Thoracic aorta (tissue), 2 donors: ENCODE measurements at regions not wholly inside any gene's neighbourhood (a gene's known extent, or its start where the extent isn't known, plus 50 kb on each side); places are given as distances from the start of the nearest gene placed in this dataset.

Experiments
- ATAC-seq: fragments of 150-250 bp; one replicate; pipeline ENCODE4 v1.8.0; 2017; ENCODE audit warnings: low read depth; ENCODE audit not compliant: insufficient number of reproducible peaks, low FRiP score
- DNase-seq: peaks from one replicate; pipeline ENCODE4 v3.0.0-alpha.2; 2020; ENCODE audit warnings: low spot score
- H3K27ac ChIP-seq, 2 donors: fragments of 200-600 bp; sonication (generic); 1 replicate in 1 of 2; 2 replicates in 1 of 2; pipeline ENCODE4 v1.5.1; 2016; ENCODE audit warnings: mild to moderate bottlenecking in 2 of 2, moderate library complexity in 2 of 2
- H3K27me3 ChIP-seq: fragments of 200-600 bp; sonication (generic); replicated peaks from 2 replicates; pipeline ENCODE4 v1.6.0; 2016; ENCODE audit warnings: mild to moderate bottlenecking; ENCODE audit not compliant: insufficient read depth
- H3K36me3 ChIP-seq: fragments of 200-600 bp; sonication (generic); one replicate; pipeline ENCODE4 v1.5.1; 2016
- H3K4me1 ChIP-seq, 2 donors: fragments of 200-600 bp; sonication (generic); 1 replicate in 1 of 2; 2 replicates in 1 of 2; pipeline versions ENCODE4 v1.5.1 to v1.6.0; 2016; ENCODE audit warnings: low read depth in 2 of 2, mild to moderate bottlenecking in 1 of 2; ENCODE audit not compliant: control insufficient read depth in 1 of 2
- H3K4me3 ChIP-seq: fragments of 200-600 bp; sonication (generic); 2 replicates; pipeline ENCODE4 v1.5.1; 2016; ENCODE audit warnings: mild to moderate bottlenecking
- H3K9me3 ChIP-seq: fragments of 200-600 bp; sonication (generic); 2 replicates; pipeline ENCODE4 v1.5.1; 2016
- CTCF ChIP-seq: fragments of 200-600 bp; sonication (generic); IDR thresholded peaks from one replicate; pipeline ENCODE4 v1.5.1; 2019; ENCODE audit warnings: antibody characterized with exemption

- H3K9me3 ChIP-seq = no peaks in the 10 kb centered on the region
- no peak for TF ChIP-seq CTCF
- no peak overlapping the region for H3K27ac ChIP-seq
- H3K4me1 ChIP-seq = peaks cover 10 to 16% of the 10 kb centered on the region in 2 donors
- ATAC-seq (no peak), DNase-seq (no peak)
- no peak overlapping the region for H3K4me3 ChIP-seq
- no peaks in the 10 kb centered on the region for H3K27me3 ChIP-seq
- H3K36me3 ChIP-seq = no peaks in the 10 kb centered on the region
These were observed 74.6 kb upstream of the STOX2 start for GRCh38 chr4:183830438-183830985.

GRCh38 chr4:183831026-183831446 is 74.1 kb upstream of the STOX2 start:
- no peak for TF ChIP-seq CTCF
- DNase-seq = no peak
- Histone ChIP-seq H3K4me3 (no peak overlapping the region), H3K36me3 (no peaks in the 10 kb centered on the region), H3K4me1 (peaks cover 10 to 16% of the 10 kb centered on the region in 2 donors), H3K9me3 (no peaks in the 10 kb centered on the region), H3K27me3 (no peaks in the 10 kb centered on the region), H3K27ac (no peak overlapping the region)
- ATAC-seq = no peak

GRCh38 chr4:183831683-183832082 is 73.4 kb upstream of the STOX2 start:
- Histone ChIP-seq H3K36me3 (no peaks in the 10 kb centered on the region), H3K27ac (no peak overlapping the region), H3K9me3 (no peaks in the 10 kb centered on the region), H3K4me3 (no peak overlapping the region), H3K27me3 (no peaks in the 10 kb centered on the region), H3K4me1 (peaks cover 10 to 16% of the 10 kb centered on the region in 2 donors)
- DNase-seq = no peak
- no peak for TF ChIP-seq CTCF
- ATAC-seq = no peak

GRCh38 chr4:183832776-183833450 is 72.2 kb upstream of the STOX2 start:
- DNase-seq (no peak), ATAC-seq (no peak)
- no peaks in the 10 kb centered on the region for H3K9me3 ChIP-seq
- no peaks in the 10 kb centered on the region for H3K36me3 ChIP-seq
- H3K27me3 ChIP-seq = no peaks in the 10 kb centered on the region
- no peak overlapping the region for H3K27ac ChIP-seq
- H3K4me3 ChIP-seq = no peak overlapping the region
- peaks cover 5 to 11% of the 10 kb centered on the region in 2 donors for H3K4me1 ChIP-seq
- no peak for TF ChIP-seq CTCF

GRCh38 chr4:183834252-183834651 is 70.9 kb upstream of the STOX2 start:
- Histone ChIP-seq H3K4me1 (no peaks in the 10 kb centered on the region), H3K27me3 (no peaks in the 10 kb centered on the region), H3K4me3 (no peak overlapping the region), H3K27ac (no peak overlapping the region), H3K9me3 (no peaks in the 10 kb centered on the region), H3K36me3 (no peaks in the 10 kb centered on the region)
- DNase-seq (no peak), ATAC-seq (no peak)
- TF ChIP-seq CTCF = no peak
